Activated gamma-delta T cell treated with Interleukin-2 at 50 U/mL for 16 hours (primary cell): ENCODE measurements at regions not wholly inside any gene's neighbourhood (a gene's known extent, or its start where the extent isn't known, plus 50 kb on each side); places are given as distances from the start of the nearest gene placed in this dataset.

ENCODE experiments used
- DNase-seq: peaks from one replicate; pipeline ENCODE4 v3.0.0-alpha.2; 2020

- DNase-seq: no peak
Measured at GRCh38 chr6:105838171-105838570, 248.0 kb upstream of the PRDM1 start.

GRCh38 chr6:105836889-105837288 lies 249.2 kb upstream of the PRDM1 start:
- DNase-seq: no peak

DNA sequence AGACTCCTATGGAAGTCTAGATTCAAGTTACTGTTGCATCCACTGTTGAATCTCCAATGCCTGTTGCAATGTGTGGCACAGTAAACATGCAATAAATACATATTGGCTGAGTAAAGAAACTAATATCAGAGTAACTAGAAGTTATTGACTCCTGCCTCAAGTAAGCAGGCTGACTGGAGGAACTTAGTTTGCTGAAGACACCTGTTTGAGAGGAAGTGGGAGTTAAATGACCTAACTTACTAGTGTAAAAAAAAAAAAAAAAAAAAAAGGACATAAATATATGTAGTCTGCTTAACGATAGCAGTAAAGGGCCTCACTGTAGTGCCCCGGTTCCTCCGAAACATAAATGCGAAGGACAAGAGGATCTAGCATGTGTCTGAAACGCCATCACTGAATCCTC lies 249.8 kb upstream of the PRDM1 start:
- no peak for DNase-seq

GRCh38 chr6:105835373-105835772 lies 250.8 kb upstream of the PRDM1 start:
- DNase-seq: no peak

GRCh38 chr6:105833959-105834947 lies 251.9 kb upstream of the PRDM1 start:
- no peak for DNase-seq

GRCh38 chr6:105832313-105832761 lies 253.8 kb upstream of the PRDM1 start:
- DNase-seq: no peak

GRCh38 chr6:105831311-105832097 lies 254.6 kb upstream of the PRDM1 start:
- no peak for DNase-seq

- DNase-seq: no peak
Measured at GRCh38 chr6:105825210-105825609, 260.9 kb upstream of the PRDM1 start.

DNA sequence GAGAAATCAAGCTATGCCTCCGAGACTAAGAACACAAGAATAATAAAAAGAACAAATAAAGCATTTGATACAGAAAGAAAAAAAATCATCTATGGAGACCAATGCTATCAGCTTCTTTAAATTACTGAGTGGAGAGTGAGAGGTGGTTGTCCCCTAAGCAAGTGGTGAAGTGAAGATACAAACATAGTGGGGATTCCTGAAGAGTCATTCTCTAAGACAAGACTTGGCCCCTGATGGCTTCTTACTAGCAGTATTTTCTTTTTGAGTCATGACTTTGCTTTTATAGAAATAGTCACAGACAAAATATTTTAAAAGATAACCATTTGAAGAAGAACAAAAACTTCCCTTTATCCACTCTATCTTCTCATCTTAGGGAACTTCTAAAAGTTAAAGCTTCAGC lies 261.4 kb upstream of the PRDM1 start:
- DNase-seq: no peak

- DNase-seq: no peak
Measured at GRCh38 chr6:105821777-105822176, 264.4 kb upstream of the PRDM1 start.

- no peak for DNase-seq
Measured at GRCh38 chr6:105821027-105821426, 265.1 kb upstream of the PRDM1 start.

GRCh38 chr6:105819745-105820144 lies 266.4 kb upstream of the PRDM1 start:
- DNase-seq: no peak

DNA sequence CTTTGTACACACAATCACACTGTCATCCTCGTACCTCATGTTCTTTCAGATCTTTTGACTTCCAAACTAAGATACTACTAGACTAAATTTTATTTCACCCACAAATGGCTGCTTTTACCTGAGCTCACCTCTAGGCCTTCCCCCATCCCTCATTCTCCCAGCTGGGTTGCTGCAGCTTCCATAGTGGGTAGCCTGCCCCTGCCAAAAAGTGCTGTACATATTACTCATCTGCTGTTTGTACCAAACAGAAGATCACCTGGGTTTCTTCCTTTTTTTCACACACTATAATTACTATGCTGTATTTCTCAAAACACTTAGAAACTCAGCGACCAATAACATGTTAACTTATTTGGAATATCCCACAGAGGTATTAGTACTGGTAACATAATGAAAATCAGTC lies 267.6 kb upstream of the PRDM1 start:
- no peak for DNase-seq

- DNase-seq: no peak
Measured at GRCh38 chr6:105817961-105818360, 268.2 kb upstream of the PRDM1 start.

GRCh38 chr6:105817370-105817769 lies 268.8 kb upstream of the PRDM1 start:
- no peak for DNase-seq

DNA sequence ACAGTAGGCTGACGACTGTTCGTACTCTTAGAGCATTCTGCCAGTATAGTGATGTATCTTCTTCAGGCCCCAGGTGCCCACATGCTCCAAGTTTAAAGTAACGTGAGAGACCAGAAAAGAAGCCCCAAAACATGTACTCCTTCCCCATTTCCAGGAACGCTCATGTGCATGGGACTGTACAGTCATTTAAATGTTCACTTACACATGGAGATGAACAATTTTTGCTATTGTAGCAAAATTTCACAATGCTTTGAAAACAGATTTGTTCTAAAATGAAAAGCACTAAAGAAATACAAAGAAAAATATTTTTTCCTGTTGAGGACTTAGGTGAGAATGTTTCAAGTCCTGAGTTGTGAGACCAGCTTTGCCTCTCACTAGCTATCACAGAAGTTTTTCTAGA lies 269.3 kb upstream of the PRDM1 start:
- DNase-seq: no peak

DNA sequence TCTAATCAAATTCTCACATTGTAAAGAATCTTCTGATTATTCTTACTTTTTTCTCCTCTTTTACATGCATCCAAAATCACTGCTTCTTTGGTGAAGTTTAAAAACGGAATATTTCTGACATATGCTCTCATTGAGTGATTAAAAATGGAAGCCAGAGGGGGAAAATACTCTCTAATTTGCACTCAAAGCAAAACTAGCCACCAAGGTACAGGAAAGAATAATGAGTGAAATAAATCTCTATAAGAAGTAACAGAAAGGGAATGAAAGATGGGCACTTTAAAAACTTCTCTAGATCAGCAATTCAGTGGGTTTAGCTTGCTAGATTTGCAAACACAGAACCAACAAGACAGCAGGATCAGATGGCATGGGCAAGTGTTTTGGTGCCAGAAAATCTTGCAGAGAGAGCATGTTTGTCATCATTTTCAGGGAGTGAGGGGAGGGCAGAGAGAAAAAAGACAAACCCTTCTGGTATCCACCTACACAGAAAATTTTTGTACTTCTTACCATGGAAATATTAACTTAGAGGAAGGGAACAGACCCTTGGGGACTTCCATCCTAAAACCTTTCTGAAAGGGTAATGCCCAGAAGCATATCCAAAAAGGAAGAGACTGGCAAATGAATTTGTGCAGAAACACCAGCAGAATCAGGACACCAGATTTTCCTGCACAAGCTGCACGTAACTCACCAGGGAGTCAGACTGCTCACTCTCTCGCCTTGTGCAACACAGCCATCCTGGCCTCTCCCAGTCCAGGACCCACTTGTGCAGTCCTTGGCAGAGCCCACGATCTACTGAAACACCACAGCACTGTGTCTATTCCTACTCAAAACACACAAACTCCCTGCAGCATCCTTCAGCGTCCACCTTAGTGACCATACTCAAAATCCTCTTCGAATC lies 270.2 kb upstream of the PRDM1 start:
- DNase-seq: no peak

GRCh38 chr6:105814745-105815536 lies 271.2 kb upstream of the PRDM1 start:
- no peak for DNase-seq

GRCh38 chr6:105810922-105811482 lies 275.1 kb upstream of the PRDM1 start:
- DNase-seq: no peak

DNA sequence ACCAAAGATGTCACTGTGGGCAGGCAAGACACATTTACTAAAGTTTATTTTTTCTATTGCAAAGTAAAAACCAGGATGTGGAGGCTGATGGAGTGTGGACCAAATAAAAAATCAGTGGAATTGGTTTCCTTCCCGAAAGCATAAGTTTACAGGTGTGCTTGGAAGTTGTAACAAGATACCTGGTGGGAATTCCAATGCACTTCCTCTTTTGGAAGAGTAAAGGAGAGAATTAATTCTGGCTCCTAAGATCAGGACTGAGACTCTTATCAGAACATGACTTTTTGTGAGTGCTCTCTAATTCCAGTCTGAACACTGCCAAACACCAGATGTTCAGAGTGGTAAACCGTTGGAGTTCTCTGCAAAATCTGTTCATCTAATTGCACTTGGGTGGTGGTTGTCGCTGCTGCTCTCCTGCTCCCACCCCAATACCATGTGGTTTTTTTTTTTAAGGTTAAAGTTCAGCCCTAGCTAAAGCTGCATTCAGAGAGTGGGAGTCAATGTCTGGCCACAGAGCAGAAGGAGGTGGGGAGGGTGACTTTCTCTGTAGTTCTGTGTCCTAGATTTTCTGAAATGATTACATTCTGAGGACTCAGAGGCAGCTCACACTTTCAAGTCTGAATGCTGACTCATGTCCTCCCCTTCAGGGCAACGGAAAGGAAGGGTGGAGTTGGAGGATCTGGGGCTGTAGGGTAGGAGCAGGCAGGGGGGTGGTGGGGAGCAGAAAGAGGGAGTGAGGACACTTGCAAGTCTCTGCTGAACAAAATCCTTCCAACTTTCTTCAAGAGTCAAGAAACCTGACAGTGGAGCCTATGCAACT lies 275.8 kb upstream of the PRDM1 start:
- DNase-seq: peak; percentile 11

GRCh38 chr6:105808571-105808970 lies 277.6 kb upstream of the PRDM1 start:
- DNase-seq: no peak
